ENCODE measurements at regions not wholly inside any gene's neighbourhood (a gene's known extent, or its start where the extent isn't known, plus 50 kb on each side); places are given as distances from the start of the nearest gene placed in this dataset.
"Not testable (repeated sequence)": the region's sequence is repeated elsewhere in the genome, so short reads cannot be mapped to it uniquely, and the experiment has no call there.

DNA sequence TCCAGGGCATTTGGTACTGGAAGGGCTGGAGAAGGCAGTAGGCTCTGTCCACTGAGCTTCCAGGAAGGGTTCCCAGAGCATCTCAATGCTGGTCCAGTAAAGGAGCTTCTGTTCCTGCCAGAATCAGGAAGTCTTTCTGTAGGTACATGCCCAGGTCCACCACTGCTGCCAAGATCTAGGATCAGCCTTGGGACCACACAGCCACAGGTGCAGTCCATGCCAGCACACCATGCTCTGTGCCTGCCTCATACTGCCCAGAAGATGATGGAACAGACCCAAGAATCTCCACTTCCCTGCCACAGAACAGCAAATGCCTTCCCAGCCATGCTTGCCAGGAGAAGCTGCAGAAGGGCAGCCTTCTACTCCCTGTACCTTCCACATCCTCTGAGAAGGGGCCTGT is 89.3 kb downstream of the CDRT15L2 start:
- TF ChIP-seq, protein P1, sequence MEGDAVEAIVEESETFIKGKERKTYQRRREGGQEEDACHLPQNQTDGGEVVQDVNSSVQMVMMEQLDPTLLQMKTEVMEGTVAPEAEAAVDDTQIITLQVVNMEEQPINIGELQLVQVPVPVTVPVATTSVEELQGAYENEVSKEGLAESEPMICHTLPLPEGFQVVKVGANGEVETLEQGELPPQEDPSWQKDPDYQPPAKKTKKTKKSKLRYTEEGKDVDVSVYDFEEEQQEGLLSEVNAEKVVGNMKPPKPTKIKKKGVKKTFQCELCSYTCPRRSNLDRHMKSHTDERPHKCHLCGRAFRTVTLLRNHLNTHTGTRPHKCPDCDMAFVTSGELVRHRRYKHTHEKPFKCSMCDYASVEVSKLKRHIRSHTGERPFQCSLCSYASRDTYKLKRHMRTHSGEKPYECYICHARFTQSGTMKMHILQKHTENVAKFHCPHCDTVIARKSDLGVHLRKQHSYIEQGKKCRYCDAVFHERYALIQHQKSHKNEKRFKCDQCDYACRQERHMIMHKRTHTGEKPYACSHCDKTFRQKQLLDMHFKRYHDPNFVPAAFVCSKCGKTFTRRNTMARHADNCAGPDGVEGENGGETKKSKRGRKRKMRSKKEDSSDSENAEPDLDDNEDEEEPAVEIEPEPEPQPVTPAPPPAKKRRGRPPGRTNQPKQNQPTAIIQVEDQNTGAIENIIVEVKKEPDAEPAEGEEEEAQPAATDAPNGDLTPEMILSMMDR (IDR thresholded peaks at IDR 0.05), result not testable (repeated sequence)
- TF ChIP-seq POLR2A (IDR thresholded peaks at IDR 0.05), result not testable (repeated sequence)

Measured in transverse colon (tissue), 3 donors.